CD4-positive, alpha-beta T cell treated with Interleukin-4 for 1 hour (primary cell): ENCODE measurements at regions not wholly inside any gene's neighbourhood (a gene's known extent, or its start where the extent isn't known, plus 50 kb on each side); places are given as distances from the start of the nearest gene placed in this dataset.
"Not testable (repeated sequence)": the region's sequence is repeated elsewhere in the genome, so short reads cannot be mapped to it uniquely, and the experiment has no call there.

Source experiments
- DNase-seq, 2 donors: peaks; one replicate each; pipeline ENCODE4 v3.0.0-alpha.2; 2020 to 2022

GRCh38 chr3:147471741-147472140 is 62.6 kb downstream of the ZIC1 start:
- no peak for DNase-seq

GRCh38 chr3:147472846-147473245 is 63.7 kb downstream of the ZIC1 start:
- DNase-seq = no peak

GRCh38 chr3:147483145-147483544 is 74.0 kb downstream of the ZIC1 start:
- DNase-seq = no peak

GRCh38 chr3:147483578-147483977 is 74.4 kb downstream of the ZIC1 start:
- DNase-seq = no peak

GRCh38 chr3:147493065-147493464 is 83.9 kb downstream of the ZIC1 start:
- DNase-seq = no peak

GRCh38 chr3:147493666-147494065 is 84.5 kb downstream of the ZIC1 start:
- DNase-seq = no peak

GRCh38 chr3:147497286-147497685 is 88.1 kb downstream of the ZIC1 start:
- no peak for DNase-seq

- no peak for DNase-seq
Measured at GRCh38 chr3:147507638-147508286, 98.6 kb downstream of the ZIC1 start.

GRCh38 chr3:147509448-147509847 is 100.3 kb downstream of the ZIC1 start:
- DNase-seq = no peak

GRCh38 chr3:147513785-147514184 is 104.6 kb downstream of the ZIC1 start:
- DNase-seq = no peak

- DNase-seq = no peak
Measured at GRCh38 chr3:147514366-147515160, 105.4 kb downstream of the ZIC1 start.

GRCh38 chr3:147518465-147518864 is 109.3 kb downstream of the ZIC1 start:
- no peak for DNase-seq

GRCh38 chr3:147521646-147522045 is 112.5 kb downstream of the ZIC1 start:
- no peak for DNase-seq

- not testable (repeated sequence) for DNase-seq
Measured at GRCh38 chr3:147522780-147523179, 113.6 kb downstream of the ZIC1 start.

GRCh38 chr3:147529551-147529950 is 120.4 kb downstream of the ZIC1 start:
- no peak for DNase-seq

GRCh38 chr3:147538034-147538433 is 128.9 kb downstream of the ZIC1 start:
- no peak for DNase-seq

GRCh38 chr3:147540921-147541320 is 131.8 kb downstream of the ZIC1 start:
- DNase-seq = no peak

GRCh38 chr3:147544290-147544689 is 135.1 kb downstream of the ZIC1 start:
- no peak for DNase-seq

- DNase-seq = no peak
Measured at GRCh38 chr3:147551491-147551890, 142.3 kb downstream of the ZIC1 start.

GRCh38 chr3:147554332-147554731 is 145.2 kb downstream of the ZIC1 start:
- no peak for DNase-seq

- no peak for DNase-seq
Measured at GRCh38 chr3:147572970-147573340, 163.8 kb downstream of the ZIC1 start.

GRCh38 chr3:147574621-147575020 is 165.5 kb downstream of the ZIC1 start:
- no peak for DNase-seq

GRCh38 chr3:147575391-147575790 is 166.2 kb downstream of the ZIC1 start:
- no peak for DNase-seq

GRCh38 chr3:147582642-147583041 is 173.5 kb downstream of the ZIC1 start:
- DNase-seq = no peak

- DNase-seq = no peak
Measured at GRCh38 chr3:147589016-147589415, 179.9 kb downstream of the ZIC1 start.
